ENCODE measurements at regions not wholly inside any gene's neighbourhood (a gene's known extent, or its start where the extent isn't known, plus 50 kb on each side); places are given as distances from the start of the nearest gene placed in this dataset.
"Not testable (repeated sequence)": the region's sequence is repeated elsewhere in the genome, so short reads cannot be mapped to it uniquely, and the experiment has no call there.

- DNase-seq: peak; percentile 22
Measured at GRCh38 chr6:40881501-40881900, 157.5 kb downstream of the UNC5CL start.

- no peak for DNase-seq
Measured at GRCh38 chr6:40880906-40881305, 158.1 kb downstream of the UNC5CL start.

GRCh38 chr6:40879169-40879568 lies 159.9 kb downstream of the UNC5CL start:
- no peak for DNase-seq

GRCh38 chr6:40877362-40877761 lies 161.7 kb downstream of the UNC5CL start:
- DNase-seq: no peak

GRCh38 chr6:40876336-40876735 lies 162.7 kb downstream of the UNC5CL start:
- DNase-seq: no peak

GRCh38 chr6:40874495-40874894 lies 164.5 kb downstream of the UNC5CL start:
- DNase-seq: no peak

- DNase-seq: no peak
Measured at GRCh38 chr6:40871424-40871823, 167.6 kb downstream of the UNC5CL start.

- not testable (repeated sequence) for DNase-seq
Measured at GRCh38 chr6:40868089-40868865, 170.7 kb downstream of the UNC5CL start.

GRCh38 chr6:40867527-40867926 lies 171.5 kb downstream of the UNC5CL start:
- not testable (repeated sequence) for DNase-seq

GRCh38 chr6:40865259-40865658 lies 173.8 kb downstream of the UNC5CL start:
- DNase-seq: not testable (repeated sequence)

GRCh38 chr6:40860443-40860842 lies 178.6 kb downstream of the UNC5CL start:
- no peak for DNase-seq

GRCh38 chr6:40856271-40856670 lies 182.8 kb downstream of the UNC5CL start:
- DNase-seq: no peak

GRCh38 chr6:40855168-40855880 lies 183.7 kb downstream of the UNC5CL start:
- no peak for DNase-seq

GRCh38 chr6:40854592-40854991 lies 184.4 kb downstream of the UNC5CL start:
- no peak for DNase-seq

GRCh38 chr6:40852779-40853373 lies 186.1 kb downstream of the UNC5CL start:
- no peak for DNase-seq

GRCh38 chr6:40849546-40849945 lies 189.5 kb downstream of the UNC5CL start:
- DNase-seq: no peak

- DNase-seq: no peak
Measured at GRCh38 chr6:40848868-40849514, 190.0 kb downstream of the UNC5CL start.

GRCh38 chr6:40848038-40848437 lies 191.0 kb downstream of the UNC5CL start:
- DNase-seq: no peak

GRCh38 chr6:40845553-40845952 lies 193.5 kb downstream of the UNC5CL start:
- DNase-seq: peak; percentile 68

GRCh38 chr6:40844246-40844645 lies 194.8 kb downstream of the UNC5CL start:
- no peak for DNase-seq

GRCh38 chr6:40841721-40842120 lies 197.3 kb downstream of the UNC5CL start:
- no peak for DNase-seq

- no peak for DNase-seq
Measured at GRCh38 chr6:40832691-40833090, 206.3 kb downstream of the UNC5CL start.

- DNase-seq: no peak
Measured at GRCh38 chr6:40831381-40831780, 207.6 kb downstream of the UNC5CL start.

All from NCI-H510A treated with DMSO at 0.1 percent for 48 hours (cell line).